ENCODE measurements at regions not wholly inside any gene's neighbourhood (a gene's known extent, or its start where the extent isn't known, plus 50 kb on each side); places are given as distances from the start of the nearest gene placed in this dataset.

DNA sequence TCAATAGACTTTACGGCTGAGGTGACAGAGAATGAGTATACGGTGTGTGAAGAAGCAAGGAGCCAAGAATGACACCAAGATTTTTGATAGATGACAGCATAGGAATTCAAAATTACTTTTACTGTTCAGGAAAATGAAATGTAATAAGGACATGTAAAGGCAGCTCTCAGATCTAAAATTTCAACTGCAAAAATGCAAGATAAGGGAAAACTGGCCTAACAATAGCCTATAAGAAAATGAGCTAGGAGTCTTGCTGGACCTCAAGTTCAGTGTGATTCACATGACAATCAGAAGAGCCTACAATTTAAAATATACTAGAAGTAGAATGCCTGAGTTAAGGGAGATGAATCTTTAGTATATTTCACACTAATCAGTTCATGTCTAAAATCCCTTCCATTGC is 102.0 kb downstream of the RPS29 start:
- no peak for DNase-seq (ENCODE audit: low read depth, low spot score)
- dilution Hi-C loops (cut with MboI; ENCODE audit: extremely low pct_ligation_motif_present, low sequenced_read_pairs): no loop called here
- FAIRE-seq: no peak

DNA sequence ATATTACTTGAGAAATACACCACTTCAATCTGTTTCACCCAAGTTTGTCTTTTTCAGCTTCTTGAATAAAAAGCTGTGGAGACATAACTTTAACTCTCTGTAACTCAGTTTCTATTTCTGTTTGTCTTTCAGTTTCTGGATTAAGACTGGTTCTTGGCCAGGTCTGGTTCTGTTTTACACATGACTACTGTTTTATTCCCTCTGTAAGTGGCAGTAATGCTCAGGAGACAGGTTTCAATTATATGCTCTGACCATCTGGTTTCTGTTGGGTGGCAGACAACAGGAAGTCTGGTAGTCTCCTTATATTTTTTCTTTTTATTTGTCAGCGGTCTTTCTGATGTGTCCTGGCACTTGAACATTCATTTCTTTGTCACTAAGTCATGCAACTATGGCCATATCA is 102.9 kb downstream of the RPS29 start:
- TF ChIP-seq, protein P1, sequence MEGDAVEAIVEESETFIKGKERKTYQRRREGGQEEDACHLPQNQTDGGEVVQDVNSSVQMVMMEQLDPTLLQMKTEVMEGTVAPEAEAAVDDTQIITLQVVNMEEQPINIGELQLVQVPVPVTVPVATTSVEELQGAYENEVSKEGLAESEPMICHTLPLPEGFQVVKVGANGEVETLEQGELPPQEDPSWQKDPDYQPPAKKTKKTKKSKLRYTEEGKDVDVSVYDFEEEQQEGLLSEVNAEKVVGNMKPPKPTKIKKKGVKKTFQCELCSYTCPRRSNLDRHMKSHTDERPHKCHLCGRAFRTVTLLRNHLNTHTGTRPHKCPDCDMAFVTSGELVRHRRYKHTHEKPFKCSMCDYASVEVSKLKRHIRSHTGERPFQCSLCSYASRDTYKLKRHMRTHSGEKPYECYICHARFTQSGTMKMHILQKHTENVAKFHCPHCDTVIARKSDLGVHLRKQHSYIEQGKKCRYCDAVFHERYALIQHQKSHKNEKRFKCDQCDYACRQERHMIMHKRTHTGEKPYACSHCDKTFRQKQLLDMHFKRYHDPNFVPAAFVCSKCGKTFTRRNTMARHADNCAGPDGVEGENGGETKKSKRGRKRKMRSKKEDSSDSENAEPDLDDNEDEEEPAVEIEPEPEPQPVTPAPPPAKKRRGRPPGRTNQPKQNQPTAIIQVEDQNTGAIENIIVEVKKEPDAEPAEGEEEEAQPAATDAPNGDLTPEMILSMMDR (optimal IDR thresholded peaks at IDR 0.05 in 1 of 3, IDR thresholded peaks at IDR 0.05 in 1 of 3, conservative IDR thresholded peaks at IDR 0.05 in 1 of 3; ENCODE audit: extremely low read depth in 1 of 3, insufficient read depth in 2 of 3, low read length in 3 of 3): no peak
- no peak for TF ChIP-seq EZH2 (IDR thresholded peaks at IDR 0.05; ENCODE audit: low read length)
- Histone ChIP-seq H3K27ac (ENCODE audit: control insufficient read depth, insufficient read depth, low read length) (no peak overlapping the region), H3K4me2 (ENCODE audit: control insufficient read depth, extremely low read depth, insufficient read depth, low read depth, low read length) (no peak overlapping the region), H3K9me1 (ENCODE audit: control insufficient read depth, extremely low read depth, insufficient read depth, low read length) (no peaks in the 10 kb centered on the region), H3K9ac (ENCODE audit: control insufficient read depth, extremely low read depth, insufficient read depth, low read length) (no peak overlapping the region), H4K20me1 (ENCODE audit: control insufficient read depth, extremely low read depth, insufficient read depth, low read length) (no peaks in the 10 kb centered on the region), H3K4me1 (ENCODE audit: control insufficient read depth, extremely low read depth, insufficient read depth, low read length) (no peaks in the 10 kb centered on the region), H3K9me3 (ENCODE audit: control insufficient read depth, low read depth, low read length) (no peaks in the 10 kb centered on the region), H3K36me3 (ENCODE audit: control insufficient read depth in 2 of 2, extremely low read depth in 1 of 2, insufficient read depth in 2 of 2, low read length in 2 of 2) (no peaks in the 10 kb centered on the region), H2AFZ (ENCODE audit: control insufficient read depth, low read length) (no peak overlapping the region), H3K27me3 (ENCODE audit: control insufficient read depth, extremely low read depth, insufficient read depth, low read length) (no peaks in the 10 kb centered on the region), H3K4me3 (ENCODE audit: control insufficient read depth in 2 of 3, extremely low read depth in 1 of 3, insufficient read depth in 2 of 3, low read depth in 1 of 3, low read length in 3 of 3) (no peak overlapping the region), H3K79me2 (ENCODE audit: control insufficient read depth, insufficient read depth, low read length) (no peaks in the 10 kb centered on the region)
- no peak for DNase-seq (ENCODE audit: low read depth, low spot score)
- dilution Hi-C loops (cut with MboI; ENCODE audit: extremely low pct_ligation_motif_present, low sequenced_read_pairs): no loop called here
- no peak for FAIRE-seq

More for the DNA sequence above, 102.0 kb downstream of the RPS29 start:
- Histone ChIP-seq H3K27me3 (ENCODE audit: control insufficient read depth, extremely low read depth, insufficient read depth, low read length) (no peaks in the 10 kb centered on the region), H3K4me2 (ENCODE audit: control insufficient read depth, extremely low read depth, insufficient read depth, low read depth, low read length) (no peak overlapping the region), H3K4me3 (ENCODE audit: control insufficient read depth in 2 of 3, extremely low read depth in 1 of 3, insufficient read depth in 2 of 3, low read depth in 1 of 3, low read length in 3 of 3) (no peak overlapping the region), H4K20me1 (ENCODE audit: control insufficient read depth, extremely low read depth, insufficient read depth, low read length) (no peaks in the 10 kb centered on the region), H3K27ac (ENCODE audit: control insufficient read depth, insufficient read depth, low read length) (no peak overlapping the region), H3K9me1 (ENCODE audit: control insufficient read depth, extremely low read depth, insufficient read depth, low read length) (no peaks in the 10 kb centered on the region), H3K9ac (ENCODE audit: control insufficient read depth, extremely low read depth, insufficient read depth, low read length) (no peak overlapping the region), H3K79me2 (ENCODE audit: control insufficient read depth, insufficient read depth, low read length) (no peaks in the 10 kb centered on the region), H2AFZ (ENCODE audit: control insufficient read depth, low read length) (no peak overlapping the region), H3K9me3 (ENCODE audit: control insufficient read depth, low read depth, low read length) (no peaks in the 10 kb centered on the region), H3K4me1 (ENCODE audit: control insufficient read depth, extremely low read depth, insufficient read depth, low read length) (no peaks in the 10 kb centered on the region), H3K36me3 (ENCODE audit: control insufficient read depth in 2 of 2, extremely low read depth in 1 of 2, insufficient read depth in 2 of 2, low read length in 2 of 2) (no peaks in the 10 kb centered on the region)
- TF ChIP-seq EZH2 (IDR thresholded peaks at IDR 0.05; ENCODE audit: low read length): no peak
- TF ChIP-seq, protein P1 (optimal IDR thresholded peaks at IDR 0.05 in 1 of 3, IDR thresholded peaks at IDR 0.05 in 1 of 3, conservative IDR thresholded peaks at IDR 0.05 in 1 of 3; ENCODE audit: extremely low read depth in 1 of 3, insufficient read depth in 2 of 3, low read length in 3 of 3): no peak
